CD1c-positive myeloid dendritic cell (primary cell): ENCODE measurements at regions not wholly inside any gene's neighbourhood (a gene's known extent, or its start where the extent isn't known, plus 50 kb on each side); places are given as distances from the start of the nearest gene placed in this dataset.
"Not testable (repeated sequence)": the region's sequence is repeated elsewhere in the genome, so short reads cannot be mapped to it uniquely, and the experiment has no call there.

Experiments used
- DNase-seq: peaks from one replicate; pipeline ENCODE4 v3.0.0-alpha.2; 2016; ENCODE audit errors: extremely low spot score

DNA sequence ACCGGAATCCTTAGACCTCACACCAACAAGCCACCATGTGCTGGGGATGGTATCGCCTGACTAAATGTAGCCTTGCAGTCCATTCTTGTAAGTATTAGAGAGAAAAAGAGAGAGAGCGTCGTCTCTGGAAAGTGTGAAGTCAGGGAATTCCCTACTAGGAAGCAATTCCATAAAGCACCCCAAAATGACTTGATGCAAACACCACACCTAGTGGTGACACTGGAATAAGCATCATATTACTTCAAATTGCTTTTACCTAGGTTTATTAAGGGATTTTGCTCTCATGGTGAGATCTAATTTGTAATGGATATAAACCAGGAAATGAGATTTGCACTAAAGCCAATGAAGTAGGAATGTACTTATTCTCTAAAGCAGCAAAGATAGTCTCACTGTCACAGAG, 111.4 kb upstream of the METTL9 start:
- not testable (repeated sequence) for DNase-seq

DNA sequence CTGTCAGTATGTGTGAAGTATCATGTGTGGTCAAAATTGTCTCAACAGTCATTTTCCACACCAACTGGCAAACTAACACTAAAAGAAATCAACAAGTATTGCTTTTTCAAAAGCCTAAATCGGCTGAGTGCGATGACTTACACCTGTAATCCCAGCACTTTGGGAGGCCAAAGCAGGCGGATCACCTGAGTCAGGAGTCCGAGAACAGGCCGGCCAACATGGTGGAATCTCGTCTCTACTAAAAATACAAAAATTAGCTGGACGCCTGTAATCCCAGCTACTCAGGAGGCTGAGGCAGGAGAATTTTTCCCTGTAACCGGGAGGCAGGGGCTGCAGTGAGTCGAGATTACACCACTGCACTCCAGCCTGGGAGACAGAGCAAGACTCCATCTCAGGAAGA, 100.3 kb upstream of the METTL9 start:
- not testable (repeated sequence) for DNase-seq

DNA sequence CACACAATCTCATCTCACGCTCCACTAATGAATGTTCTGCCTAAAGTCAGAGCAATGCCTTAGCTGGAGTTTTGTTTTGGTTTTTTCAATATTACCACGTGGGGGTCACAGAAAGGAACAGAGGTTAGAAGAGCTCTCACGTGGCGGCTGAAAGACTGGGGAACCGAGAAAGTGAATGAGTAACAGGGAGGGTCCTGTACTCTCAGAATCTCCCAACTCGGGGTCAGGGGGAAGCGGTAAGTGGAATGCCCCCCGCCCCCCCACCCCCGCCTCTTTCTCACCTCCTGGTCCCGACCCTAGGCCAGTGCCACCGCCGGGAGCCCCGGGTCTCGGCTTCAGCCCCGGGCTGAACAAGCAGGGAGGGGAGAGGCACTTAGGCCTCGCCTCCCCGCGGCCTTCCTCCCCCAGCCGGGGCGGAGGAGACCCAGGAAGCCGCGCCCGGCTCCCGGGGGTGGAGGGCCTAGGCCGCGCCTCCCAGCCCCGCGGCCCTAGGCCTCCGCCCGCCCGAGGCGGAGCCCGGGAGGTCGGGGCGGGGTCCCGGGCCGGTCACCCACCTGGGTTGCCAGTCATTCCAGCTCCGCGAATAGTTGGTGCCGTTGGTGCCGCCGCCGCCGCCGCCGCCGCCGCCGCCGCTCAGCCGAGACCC, 98.0 kb upstream of the METTL9 start:
- DNase-seq = peak; percentile 81

DNA sequence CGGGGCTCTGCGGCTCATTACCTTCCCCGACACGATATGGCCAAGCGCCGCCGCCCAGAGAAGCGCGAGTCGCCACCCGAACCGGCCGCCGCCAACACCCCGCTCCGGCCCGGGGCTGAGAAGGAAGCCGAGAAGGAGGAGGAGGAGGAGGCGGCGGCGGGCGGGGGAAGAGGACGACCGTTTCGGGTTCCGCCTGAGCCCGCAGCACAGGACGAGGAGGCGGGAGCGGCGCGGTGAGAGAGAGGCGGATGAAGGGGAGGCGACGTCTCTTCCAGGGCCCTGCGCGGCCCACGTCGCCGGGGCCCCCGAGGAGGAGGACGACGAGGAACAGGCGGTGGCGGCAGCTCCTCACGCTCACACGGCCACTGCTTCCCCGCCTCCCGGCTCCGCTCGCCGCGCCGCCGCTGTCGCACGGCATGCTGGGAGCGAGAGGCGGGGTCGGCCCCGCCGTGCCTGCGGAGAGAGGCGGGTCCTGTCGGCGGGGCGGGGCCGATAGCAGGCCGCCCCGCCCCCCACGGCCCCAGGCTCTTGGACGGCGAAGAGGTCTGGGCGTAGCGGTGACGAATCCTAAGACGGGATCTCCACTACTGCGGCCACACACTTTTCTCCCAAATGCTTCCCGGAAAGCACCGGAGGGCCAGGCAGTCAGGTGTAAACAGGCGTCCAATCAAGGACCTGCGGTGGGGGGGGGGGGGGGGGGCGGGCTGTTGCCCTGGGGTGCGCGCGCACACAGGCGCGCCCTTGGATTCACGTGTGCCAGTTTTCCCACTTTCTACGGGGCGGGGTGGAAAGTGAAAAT, 97.3 kb upstream of the METTL9 start:
- peak; percentile 99 for DNase-seq

DNA sequence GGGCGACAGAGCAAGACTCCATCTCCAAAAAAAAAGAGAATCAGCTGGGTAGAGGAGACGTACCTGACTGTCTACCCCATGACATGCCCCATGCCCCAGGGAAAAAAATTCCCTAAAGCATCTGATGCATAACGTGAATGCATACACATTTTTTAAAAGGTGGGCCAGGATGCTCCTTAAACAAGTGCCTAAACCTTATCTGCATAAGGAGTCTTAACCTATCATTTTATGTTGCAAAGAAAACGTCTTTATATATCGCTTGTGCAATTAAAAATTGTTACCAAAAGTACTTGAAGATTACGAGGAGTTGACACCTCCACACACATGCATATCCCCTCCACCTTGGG, 95.8 kb upstream of the METTL9 start:
- DNase-seq = not testable (repeated sequence)

DNA sequence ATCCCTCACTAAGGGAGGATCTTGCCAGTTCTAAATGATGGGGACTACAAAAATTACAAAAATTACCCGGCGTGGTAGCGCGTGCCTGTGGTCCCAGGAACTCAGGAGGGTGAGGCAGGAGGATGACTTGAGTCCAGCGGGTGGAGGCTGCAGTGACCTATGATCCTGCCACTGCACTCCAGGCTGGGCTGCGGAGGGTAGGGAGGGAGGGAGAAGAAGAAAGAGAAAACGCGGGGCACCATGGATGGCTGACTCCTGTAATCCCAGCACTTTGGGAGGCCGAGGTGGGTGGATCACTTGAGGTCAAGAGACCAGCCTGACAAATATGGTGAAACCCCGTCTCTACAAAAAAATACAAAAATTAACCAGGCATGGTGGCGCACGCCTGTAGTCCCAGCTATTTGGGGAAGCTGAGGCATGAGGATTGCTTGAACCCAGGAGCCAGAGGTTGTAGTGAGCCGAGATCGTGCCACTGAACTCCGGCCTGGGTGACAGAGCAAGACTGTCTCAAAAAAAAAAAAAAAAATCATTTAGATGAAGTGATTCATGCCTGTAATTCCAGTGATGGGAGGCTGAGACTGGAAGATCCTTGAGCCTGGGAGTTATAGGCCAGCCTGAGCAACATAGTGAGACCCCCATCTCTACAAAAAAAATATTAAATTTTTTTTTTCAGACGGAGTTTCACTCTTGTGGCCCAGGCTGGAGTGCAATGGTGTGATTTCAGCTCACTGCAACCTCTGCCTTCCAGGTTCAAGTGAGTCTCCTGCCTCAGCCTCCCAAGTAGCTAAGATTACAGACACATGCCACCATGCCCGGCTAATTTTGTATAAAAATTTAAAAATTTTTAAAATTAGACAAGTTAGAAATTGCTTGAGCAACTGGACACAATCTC, 95.2 kb upstream of the METTL9 start:
- DNase-seq = not testable (repeated sequence)

DNA sequence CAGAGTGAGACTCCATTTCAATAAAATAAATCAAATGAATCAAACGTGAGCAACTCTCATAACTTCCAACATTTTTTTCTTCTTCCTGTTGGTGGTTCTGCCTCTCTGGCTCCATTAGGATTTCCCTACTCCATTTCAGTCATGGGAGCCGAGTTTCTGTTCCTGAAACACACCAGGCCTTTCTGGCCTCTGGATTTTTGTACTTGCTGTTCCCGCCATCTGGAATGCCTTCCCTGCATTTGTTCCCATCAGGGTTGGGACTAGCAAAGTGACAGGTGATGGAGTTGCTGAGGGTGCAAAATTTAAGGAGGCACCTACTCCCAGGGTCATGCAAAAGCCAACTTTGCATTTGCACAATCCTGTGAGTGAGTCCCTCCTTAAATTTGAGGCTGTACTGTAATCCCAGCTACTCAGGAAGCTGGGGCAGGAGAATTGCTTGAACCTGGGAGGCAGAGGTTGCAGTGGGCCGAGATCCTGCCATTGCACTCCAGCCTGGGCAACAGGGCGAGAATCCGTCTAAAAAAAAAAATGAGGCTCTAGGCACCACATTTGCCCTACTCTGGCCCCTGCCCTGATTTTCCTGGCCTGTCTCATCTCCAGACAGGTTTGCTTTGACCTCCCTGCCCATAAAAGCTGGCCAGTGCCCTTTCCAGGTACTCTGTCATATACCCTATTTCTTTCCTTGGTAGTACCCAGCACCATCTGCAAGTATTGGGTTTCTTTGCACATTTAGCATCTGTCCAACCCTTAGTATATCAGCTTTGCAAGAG, 93.4 kb upstream of the METTL9 start:
- DNase-seq = not testable (repeated sequence)

DNA sequence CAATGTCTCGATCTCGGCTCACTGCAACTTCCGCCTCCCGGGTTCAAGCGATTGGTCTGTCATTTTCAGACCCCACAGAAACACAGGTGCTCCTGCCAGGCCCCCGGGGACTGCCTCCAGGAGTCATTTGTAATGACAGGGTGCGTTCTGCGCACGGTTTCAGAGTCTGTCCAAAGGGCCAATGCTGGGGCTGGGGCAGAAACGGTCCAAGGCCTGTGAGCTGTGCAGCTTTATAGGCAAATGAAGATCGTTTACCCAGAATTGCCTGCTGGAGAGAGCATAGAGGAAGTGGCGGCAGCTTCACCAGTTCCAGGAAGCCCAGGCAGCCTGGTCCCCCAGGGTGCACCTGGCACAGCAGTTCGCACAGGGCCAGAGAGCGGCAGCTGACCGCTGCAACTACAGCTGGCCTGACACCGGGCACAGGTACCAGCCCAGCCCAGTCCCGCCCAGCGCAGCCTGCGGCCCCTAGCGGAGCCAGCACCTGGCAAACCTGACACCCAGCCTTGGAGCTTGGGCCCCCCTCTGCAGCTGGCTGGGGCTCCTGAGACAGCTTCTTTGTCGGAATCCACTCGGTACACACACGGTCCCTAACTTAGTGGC, 92.4 kb upstream of the METTL9 start:
- DNase-seq = peak; percentile 75

DNA sequence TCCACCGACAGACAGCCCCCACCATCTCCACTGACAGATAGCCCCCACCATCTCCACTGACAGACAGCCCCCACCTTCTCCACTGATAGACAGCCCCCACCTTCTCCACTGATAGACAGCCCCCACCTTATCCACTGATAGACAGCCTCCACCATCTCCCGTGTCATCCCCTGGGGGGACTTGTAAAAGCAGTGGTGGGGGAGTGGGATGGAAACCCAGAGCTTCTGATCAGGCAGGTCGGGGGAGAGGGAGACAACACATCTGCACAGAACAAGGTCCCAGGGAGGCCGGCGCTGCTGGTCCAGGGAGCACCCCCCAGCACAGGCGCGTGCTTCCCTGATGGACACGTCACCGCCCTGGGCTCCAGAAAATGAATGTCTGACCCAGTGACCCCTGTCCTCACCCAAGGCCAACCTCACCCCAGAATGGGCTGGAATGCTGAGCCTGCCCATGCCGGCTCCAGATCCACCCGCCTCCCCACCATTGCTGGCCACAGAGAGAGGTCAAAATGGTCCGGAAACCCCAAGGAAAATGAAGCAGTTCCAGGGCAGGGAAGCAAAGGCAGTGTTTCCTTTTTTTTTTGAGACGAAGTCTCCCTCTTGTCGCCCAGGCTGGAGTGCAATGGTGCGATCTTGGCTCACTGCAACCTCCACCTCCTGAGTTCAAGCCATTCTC, 91.6 kb upstream of the METTL9 start:
- not testable (repeated sequence) for DNase-seq

DNA sequence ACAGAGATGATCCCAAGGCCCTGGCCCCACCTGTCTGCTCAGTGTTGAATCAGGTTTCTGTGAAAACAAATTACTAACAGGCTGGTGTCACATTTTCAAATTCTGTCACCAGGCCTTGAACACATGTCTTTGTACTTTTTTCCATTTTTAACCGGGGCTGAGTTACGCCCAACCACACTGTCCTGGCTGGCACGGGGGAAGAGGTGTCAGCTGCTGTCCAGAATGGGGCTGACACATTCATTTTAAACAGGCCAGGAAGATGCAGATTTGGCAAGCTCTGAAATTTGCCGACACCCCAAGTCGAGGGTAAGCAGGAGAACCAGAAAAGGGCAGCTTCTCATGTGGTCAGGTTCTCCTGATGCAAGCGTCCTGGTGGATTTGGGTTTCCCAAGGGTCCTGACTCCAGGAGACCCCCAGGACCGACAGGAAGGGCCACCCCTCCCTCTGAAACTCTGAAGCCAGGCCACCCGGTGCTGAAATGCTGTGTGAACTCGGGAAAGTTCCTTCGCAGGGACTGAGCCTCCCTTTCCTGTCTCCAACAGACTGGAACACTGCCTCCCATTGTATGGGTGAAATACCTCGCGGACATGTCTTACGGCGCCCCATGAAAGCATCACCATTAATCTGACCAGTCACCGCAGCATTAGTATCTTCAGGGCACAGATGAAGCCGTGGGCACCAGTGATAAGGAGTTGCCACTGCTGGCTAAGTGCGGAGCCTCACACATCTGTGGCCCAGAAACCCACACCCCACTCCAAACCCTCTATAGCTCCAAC, 90.5 kb upstream of the METTL9 start:
- DNase-seq = not testable (repeated sequence)

DNA sequence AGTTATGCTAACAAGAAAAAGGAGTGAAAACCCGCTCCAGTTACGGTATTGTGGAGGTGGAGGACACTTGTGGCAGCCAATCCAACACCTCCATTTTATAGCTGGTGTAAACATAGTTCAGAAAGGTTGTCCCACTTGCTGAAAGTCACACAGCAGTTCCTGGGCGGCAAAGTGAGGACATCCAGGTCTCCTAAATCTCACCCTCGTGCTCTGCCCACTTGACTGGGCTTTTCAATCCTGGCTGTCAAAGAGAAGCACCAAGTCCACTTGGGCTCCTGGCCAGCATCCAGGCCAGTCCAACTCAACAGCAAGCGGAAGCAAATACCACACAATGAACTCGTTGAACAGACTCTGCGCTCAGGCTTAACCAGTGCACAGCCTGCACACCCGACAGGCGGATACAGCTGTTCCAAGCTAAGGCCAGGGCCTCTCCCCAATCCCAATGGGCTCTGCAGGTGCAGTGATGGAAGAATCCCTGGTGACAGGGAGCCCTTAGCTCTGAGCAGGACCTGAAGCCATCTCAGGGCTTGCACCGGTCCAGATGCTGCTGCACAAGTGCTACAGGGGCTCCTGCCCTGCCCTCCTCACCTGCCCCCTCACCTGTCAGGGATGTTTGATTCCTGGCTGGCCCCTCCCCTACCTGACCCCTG, 89.8 kb upstream of the METTL9 start:
- not testable (repeated sequence) for DNase-seq

DNA sequence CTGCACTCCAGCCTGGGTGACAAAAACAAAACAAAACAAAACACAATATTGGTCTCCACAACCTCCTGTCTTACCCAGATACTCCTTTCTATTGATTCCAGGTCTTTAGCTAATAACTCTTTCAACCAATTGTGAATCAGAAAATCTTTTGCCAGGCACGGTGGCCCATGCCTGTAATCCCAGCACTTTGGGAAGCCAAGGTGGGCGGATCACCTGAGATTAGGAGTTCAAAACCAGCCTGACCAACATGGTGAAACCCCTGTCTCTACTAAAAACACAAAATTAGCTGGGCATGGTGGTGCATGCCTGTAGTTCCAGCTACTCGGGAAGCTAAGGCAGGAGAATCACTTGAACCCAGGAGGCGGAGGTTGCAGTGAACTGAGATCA, 88.5 kb upstream of the METTL9 start:
- not testable (repeated sequence) for DNase-seq

DNA sequence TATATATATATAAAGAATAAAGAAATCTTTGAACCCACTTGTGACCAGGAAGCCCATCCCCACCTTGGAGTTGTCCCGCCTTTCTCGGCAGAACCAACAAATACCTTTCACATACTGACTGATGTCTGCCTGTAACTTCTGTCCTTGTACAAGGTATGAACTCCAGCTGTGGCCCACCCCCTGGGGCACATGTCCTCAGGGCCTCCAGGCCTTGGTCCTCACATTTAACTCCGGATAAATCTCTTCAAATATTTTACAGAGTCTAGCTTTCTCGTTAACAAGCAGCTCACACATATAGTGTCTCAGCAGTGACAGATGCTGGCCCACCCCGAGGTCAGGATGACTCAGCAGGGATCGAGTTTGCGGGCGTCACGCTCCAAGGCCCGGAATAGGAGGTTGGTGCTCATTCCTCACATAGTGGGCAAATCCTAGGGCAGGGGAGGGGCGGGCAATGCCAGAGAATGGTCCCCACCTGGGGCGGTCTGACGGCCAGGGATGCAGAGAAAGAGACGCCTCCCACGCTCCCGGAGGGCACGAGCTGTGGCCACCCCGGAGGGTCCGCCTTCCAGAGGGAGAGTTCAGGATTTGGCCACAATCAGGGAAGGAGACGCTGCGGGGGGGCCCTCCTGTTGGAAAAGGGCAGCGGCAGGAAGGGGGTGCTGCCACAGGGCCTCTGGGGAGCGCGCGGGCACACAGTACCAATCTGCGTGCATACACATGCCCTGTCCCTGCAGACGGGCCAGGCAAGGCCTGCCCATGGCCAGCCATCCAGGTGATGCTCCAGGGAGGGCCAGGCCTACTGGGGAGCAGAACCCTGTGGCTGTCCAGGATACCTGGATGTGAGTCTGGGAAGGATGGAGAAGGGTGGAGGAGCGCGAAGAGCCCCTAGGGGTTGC, 87.8 kb upstream of the METTL9 start:
- DNase-seq = not testable (repeated sequence)

DNA sequence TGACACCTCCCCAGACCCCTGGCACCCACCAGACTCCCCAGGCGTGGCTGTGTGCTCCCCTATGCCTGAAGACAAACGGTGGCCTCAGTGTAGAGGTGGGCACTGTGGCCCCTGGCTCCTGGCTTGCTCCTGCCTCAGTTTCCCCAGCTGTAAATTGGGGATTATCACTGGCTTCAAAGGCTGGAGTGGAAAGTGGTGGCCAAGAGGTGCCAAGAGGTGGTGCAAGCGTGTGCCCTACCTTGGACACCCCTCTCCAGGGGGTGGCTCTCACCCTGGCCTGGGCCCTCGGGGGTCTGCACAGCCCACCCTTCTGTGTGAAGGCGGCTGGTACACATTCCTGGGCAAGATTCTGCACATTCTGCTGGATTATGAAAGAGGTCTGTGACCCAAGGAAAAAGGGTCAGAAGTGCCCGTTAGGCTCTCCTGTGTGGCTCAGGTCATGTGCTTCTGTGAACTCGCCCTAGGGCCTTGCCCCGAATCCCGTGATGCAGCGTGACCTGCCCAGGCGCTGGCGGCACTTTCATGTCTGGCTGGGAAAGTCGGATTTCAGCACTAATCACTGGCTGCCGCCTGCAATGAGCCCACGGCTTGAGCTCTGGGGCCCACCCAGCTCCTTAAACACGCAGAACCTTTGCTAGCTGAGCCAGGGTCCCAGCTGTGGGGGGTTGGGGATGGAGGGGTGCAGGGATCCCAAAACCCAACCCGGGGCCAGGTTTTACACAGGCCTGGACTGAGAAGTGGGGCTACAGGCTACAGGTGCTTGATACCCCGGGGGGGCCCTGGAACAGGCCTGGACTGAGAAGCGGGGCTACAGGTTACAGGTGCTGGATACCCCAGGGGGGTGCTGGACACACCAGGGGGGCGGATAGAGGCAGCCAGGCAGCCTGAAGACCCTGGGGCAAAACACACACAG, 86.8 kb upstream of the METTL9 start:
- DNase-seq = not testable (repeated sequence)

DNA sequence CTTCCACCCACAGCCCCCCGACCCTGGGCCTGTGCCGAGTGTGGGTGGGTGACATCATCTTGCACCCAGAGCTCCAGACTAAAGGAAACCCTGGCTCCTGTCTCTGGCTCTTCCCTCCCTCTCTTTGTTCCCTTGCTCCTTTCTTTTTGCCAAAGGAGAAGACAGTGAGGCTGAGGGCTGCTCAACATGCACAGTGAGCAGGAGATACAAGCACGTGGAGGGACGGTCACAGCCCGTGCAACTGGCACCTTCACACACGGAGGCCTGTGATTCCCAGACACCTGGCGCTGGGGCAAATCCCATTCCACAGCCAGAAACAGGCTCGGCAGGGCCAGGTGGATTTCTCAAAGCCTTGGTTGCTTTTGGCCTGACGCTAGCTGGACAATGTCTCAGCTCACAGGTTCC, 86.0 kb upstream of the METTL9 start:
- DNase-seq = not testable (repeated sequence)

DNA sequence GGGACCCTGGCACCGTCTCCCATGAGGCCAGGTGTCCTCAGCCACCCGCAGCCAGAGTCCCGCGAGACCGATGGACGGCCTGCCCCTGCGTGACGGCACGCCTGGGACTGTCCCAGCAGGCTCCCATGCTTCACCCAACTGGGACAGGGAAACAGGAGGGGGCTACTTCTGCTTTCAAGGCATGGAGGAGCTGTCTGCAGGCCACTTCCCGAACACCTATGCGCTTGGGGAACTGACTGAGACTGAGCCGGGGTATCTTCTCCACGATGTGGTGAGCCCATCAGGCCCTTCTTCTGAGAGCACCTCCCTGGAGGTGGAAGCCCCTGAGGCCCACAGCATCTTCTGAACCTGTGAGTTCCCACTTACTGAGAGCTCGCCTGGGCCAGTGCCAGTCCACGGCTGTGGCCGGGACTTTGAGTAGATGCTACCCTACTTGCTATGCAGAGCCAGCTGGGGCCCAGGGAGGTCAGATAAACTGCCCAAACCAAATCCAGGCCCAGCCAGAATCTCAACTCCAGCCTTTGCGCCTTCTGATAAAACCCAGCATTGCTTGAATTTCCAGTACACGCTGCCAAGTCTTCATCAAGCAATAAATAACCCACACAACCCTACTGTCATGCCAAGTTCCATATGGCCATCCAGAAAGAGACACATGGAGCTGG, 85.4 kb upstream of the METTL9 start:
- DNase-seq = peak; percentile 24

DNA sequence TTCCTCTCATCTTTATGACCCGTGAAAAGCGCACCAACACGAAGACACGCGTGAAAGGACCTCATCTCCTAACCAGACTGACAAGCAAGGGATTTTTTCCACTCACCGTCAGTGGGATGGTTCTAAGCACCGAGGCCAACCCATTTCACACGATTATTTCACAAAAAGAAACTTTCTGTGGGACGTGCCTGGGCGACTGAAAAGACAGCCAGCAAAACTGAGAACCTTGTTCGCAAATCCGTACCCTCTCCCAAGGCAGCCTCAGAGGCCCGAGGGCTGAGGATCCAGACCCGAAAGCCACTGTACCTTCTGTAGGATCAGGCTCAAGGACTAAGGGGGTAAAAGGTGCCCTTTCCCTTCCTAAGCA, 84.9 kb upstream of the METTL9 start:
- not testable (repeated sequence) for DNase-seq
